Astrocyte of the cerebellum (primary cell): ENCODE measurements at regions not wholly inside any gene's neighbourhood (a gene's known extent, or its start where the extent isn't known, plus 50 kb on each side); places are given as distances from the start of the nearest gene placed in this dataset.

Experiments
- DNase-seq: peaks from one replicate; pipeline ENCODE4 v3.0.0-alpha.2; 2011; ENCODE audit warnings: low read depth
- H3K4me3 ChIP-seq: 2 replicates; pipeline ENCODE4 v1.5.1; 2011; ENCODE audit warnings: mild to moderate bottlenecking, low read depth, low read length, moderate library complexity
- CTCF ChIP-seq: IDR thresholded peaks from 2 replicates; pipeline ENCODE4 v1.5.1; 2012; ENCODE audit warnings: low read length, low read depth, moderate library complexity, mild to moderate bottlenecking; ENCODE audit errors: missing control alignments
- in situ Hi-C: cut with HindIII; loops from 2 replicates; pipeline ENCODE4 v1.10.0; 2017; ENCODE audit warnings: low sequenced_read_pairs

GRCh38 chr9:80465556-80465955, 893.8 kb downstream of the TLE4 start:
- in situ Hi-C loops = no loop called here
- no peak overlapping the region for H3K4me3 ChIP-seq
- TF ChIP-seq CTCF = no peak
- no peak for DNase-seq

DNA sequence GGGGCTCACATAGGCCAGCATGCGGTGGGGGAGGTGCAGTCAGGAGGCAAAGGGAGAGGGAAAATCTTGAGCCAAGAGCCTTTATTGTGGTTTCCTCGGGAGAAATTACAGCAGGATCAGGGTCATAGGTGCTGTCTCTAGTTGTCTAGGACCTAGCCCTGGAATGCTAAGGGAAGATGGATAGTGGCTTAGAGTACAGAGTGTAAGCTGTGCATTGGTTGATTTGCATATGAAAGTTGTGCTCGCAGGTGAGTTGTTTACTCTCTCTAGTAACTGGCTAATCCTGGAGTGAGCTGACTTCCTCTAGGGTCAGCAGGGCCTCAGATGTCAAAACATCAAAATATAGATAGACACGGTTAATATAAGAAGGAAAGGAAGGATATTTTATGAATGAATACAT, 877.7 kb downstream of the TLE4 start:
- TF ChIP-seq CTCF = no peak
- in situ Hi-C loops = no loop called here
- no peak overlapping the region for H3K4me3 ChIP-seq
- no peak for DNase-seq

DNA sequence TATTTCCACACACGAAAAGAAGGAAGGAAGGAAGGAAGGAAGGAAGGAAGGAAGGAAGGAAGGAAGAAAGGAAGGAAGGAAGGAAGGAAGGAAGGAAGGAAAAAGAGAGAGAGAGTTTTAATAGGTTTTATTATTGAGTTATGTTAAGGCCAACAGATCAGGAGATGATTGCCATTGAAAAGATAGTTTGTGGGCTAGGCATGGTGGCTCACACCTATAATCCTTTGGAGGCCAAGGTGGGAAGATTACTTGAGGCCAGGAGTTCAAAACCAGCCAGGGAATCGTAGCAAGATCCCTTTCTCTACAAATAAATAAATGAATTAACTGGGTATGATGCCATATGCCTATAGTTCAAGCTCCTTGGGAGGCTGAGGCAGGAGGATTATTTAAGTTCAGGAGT, 877.2 kb downstream of the TLE4 start:
- TF ChIP-seq CTCF = no peak
- no peak for DNase-seq
- in situ Hi-C loops = no loop called here
- H3K4me3 ChIP-seq = no peak overlapping the region

DNA sequence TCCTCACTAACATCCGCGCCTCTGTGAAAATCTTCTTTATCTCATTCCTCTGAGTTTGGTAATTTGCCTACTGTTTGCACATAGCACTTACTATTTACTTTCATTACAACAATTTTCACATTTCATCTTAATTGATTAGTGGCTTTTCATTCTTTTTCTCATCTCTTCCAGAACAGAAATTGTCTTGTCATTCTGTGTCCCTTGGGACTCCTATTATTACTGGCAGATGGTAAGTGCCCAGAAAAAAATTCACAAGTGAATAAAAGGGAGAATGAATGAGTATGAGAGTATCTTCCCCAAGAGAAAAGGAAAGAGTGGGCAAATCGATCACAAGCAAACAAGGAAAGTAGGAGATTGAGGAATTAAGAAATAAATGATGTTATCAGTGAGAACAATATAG, 876.1 kb downstream of the TLE4 start:
- no peak for DNase-seq
- in situ Hi-C loops = no loop called here
- no peak overlapping the region for H3K4me3 ChIP-seq
- no peak for TF ChIP-seq CTCF

- DNase-seq = no peak
- no peak for TF ChIP-seq CTCF
- H3K4me3 ChIP-seq = no peak overlapping the region
- in situ Hi-C loops = no loop called here
These were observed 869.0 kb downstream of the TLE4 start for GRCh38 chr9:80440724-80441123.

DNA sequence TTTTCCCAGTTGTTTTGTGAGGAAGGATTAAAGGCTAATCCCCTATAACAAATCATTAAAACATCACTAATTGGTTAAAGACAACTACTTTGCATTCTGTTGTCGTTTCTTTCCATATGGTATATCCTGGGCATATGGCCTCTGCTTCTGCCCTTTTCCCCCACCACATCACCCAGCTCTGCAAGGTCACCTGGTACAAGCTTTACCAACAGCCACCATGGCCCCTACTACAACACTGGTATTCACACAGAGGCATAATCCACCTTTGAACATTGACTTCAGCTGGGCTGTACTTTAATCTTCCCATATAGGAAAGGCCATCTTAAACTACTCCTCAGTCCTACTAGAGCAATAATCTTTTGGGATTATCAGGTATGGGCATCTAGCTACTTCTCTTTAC, 866.1 kb downstream of the TLE4 start:
- in situ Hi-C loops = no loop called here
- no peak for TF ChIP-seq CTCF
- no peak for DNase-seq
- H3K4me3 ChIP-seq = no peak overlapping the region

GRCh38 chr9:80437091-80437640, 865.4 kb downstream of the TLE4 start:
- H3K4me3 ChIP-seq = no peak overlapping the region
- no peak for DNase-seq
- in situ Hi-C loops = no loop called here
- no peak for TF ChIP-seq CTCF
